ENCODE measurements at regions not wholly inside any gene's neighbourhood (a gene's known extent, or its start where the extent isn't known, plus 50 kb on each side); places are given as distances from the start of the nearest gene placed in this dataset.

DNA sequence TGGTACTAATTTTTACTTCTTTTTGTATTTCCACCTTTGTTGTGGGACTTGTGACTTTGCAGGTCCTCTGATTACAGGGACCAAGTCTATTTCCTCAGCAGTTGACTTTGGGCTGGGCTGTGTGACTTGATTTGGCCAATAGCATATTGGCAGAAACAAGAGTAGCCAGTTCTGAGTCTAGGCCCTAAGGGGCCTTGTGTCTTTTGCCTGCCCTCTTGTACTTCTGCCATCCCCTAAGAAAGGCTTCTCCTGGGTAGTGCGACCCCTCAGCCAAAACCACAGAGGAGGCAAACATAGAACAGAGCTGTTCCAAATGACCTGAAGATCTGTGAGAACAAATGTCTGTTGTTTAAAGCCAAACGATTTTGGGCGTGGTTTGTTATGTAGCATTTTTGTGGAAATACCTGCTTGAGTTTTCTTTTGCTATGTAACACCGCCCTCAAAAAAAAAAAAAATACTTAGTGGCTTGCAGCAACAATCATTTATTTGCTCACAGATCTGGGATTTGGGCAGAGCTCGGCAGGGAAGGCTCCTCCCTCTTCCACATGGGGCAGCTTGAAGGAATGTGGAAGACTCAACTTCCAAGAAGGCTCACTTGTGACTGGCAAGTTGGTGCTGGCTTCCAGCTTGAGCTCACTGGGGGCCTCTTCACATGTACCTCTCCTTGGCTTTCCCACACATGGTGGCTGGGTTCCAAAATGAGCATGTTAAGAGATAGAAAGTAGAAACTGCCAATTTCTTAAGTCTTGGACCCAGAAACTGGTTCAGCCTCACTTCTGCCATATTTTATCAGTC, 423.0 kb upstream of the CNKSR2 start:
- TF ChIP-seq CTCF (conservative IDR thresholded peaks at IDR 0.05; ENCODE audit: low read length) (no peak), EZH2phosphoT487 (IDR thresholded peaks at IDR 0.05; ENCODE audit: borderline replicate concordance, low read depth, low read length) (no peak)
